Astrocyte (in vitro differentiated cells and primary cell): ENCODE measurements at regions not wholly inside any gene's neighbourhood (a gene's known extent, or its start where the extent isn't known, plus 50 kb on each side); places are given as distances from the start of the nearest gene placed in this dataset.

Experiments used
- DNase-seq: peaks from one replicate; pipeline ENCODE4 v3.0.0-alpha.2; 2010; ENCODE audit warnings: low read depth
- FAIRE-seq: peaks from 2 replicates; lab custom pipeline; 2011; peaks lifted over from hg19 to GRCh38; lab: Jason Lieb, UNC
- H2AFZ ChIP-seq: 2 replicates; pipeline ENCODE4 v1.6.0; 2012; ENCODE audit warnings: low read depth, low read length, inconsistent platforms
- H3K27ac ChIP-seq: 2 replicates; pipeline ENCODE4 v1.5.1; 2011; ENCODE audit warnings: low read depth, low read length, inconsistent platforms
- H3K27me3 ChIP-seq: 2 replicates; pipeline ENCODE4 v1.6.0; 2011; ENCODE audit warnings: low read length, inconsistent platforms; ENCODE audit not compliant: insufficient read depth
- H3K36me3 ChIP-seq: 2 replicates; pipeline ENCODE4 v1.5.1; 2011; ENCODE audit warnings: low read length, inconsistent platforms; ENCODE audit not compliant: insufficient read depth
- H3K4me1 ChIP-seq: 2 replicates; pipeline ENCODE4 v1.5.1; 2011; ENCODE audit warnings: low read length, inconsistent platforms; ENCODE audit not compliant: insufficient read depth
- H3K4me2 ChIP-seq: 2 replicates; pipeline ENCODE4 v1.6.0; 2012; ENCODE audit warnings: low read length, inconsistent platforms
- H3K4me3 ChIP-seq: 2 replicates; pipeline ENCODE4 v1.5.1; 2011; ENCODE audit warnings: low read depth, mild to moderate bottlenecking, low read length, inconsistent platforms; ENCODE audit not compliant: insufficient read depth
- H3K79me2 ChIP-seq: 2 replicates; pipeline ENCODE4 v1.6.0; 2012; ENCODE audit warnings: mild to moderate bottlenecking, low read length, inconsistent platforms; ENCODE audit not compliant: insufficient read depth
- H3K9ac ChIP-seq: 2 replicates; pipeline ENCODE4 v1.6.0; 2012; ENCODE audit warnings: mild to moderate bottlenecking, low read length, inconsistent platforms
- H3K9me3 ChIP-seq: 2 replicates; pipeline ENCODE4 v1.5.1; 2012; ENCODE audit warnings: low read depth, mild to moderate bottlenecking, low read length, inconsistent platforms; ENCODE audit not compliant: insufficient read depth
- H4K20me1 ChIP-seq: 2 replicates; pipeline ENCODE4 v1.6.0; 2012; ENCODE audit warnings: low read length, inconsistent platforms; ENCODE audit not compliant: insufficient read depth
- H3K27ac Mint-ChIP-seq: one replicate; pipeline ENCODE4 v1.8.0; 2021; ENCODE audit warnings: mild to moderate bottlenecking, mixed read lengths; ENCODE audit not compliant: unreplicated experiment
- H3K27me3 Mint-ChIP-seq: one replicate; pipeline ENCODE4 v1.8.0; 2021; ENCODE audit warnings: low read depth, mixed read lengths; ENCODE audit not compliant: unreplicated experiment
- H3K36me3 Mint-ChIP-seq: one replicate; pipeline ENCODE4 v1.8.0; 2021; ENCODE audit warnings: low read depth, mixed read lengths; ENCODE audit not compliant: unreplicated experiment
- H3K4me1 Mint-ChIP-seq: one replicate; pipeline ENCODE4 v1.8.0; 2021; ENCODE audit warnings: low read depth, mixed read lengths; ENCODE audit not compliant: unreplicated experiment
- H3K4me3 Mint-ChIP-seq: one replicate; pipeline ENCODE4 v1.8.0; 2021; ENCODE audit warnings: mild to moderate bottlenecking, moderate library complexity, mixed read lengths; ENCODE audit not compliant: unreplicated experiment
- H3K9me3 Mint-ChIP-seq: one replicate; pipeline ENCODE4 v1.8.0; 2021; ENCODE audit warnings: mild to moderate bottlenecking, mixed read lengths; ENCODE audit not compliant: unreplicated experiment
- EZH2 ChIP-seq: IDR thresholded peaks from 2 replicates; pipeline ENCODE4 v1.6.1; 2012; ENCODE audit warnings: mild to moderate bottlenecking, low read length, inconsistent platforms; ENCODE audit not compliant: insufficient read depth
- TF ChIP-seq, protein P1 (sequence below): IDR thresholded peaks from 2 replicates; pipeline ENCODE4 v1.5.1; 2011; ENCODE audit warnings: low read depth, mild to moderate bottlenecking, inconsistent platforms, low read length, moderate library complexity; ENCODE audit not compliant: insufficient read depth

DNA sequence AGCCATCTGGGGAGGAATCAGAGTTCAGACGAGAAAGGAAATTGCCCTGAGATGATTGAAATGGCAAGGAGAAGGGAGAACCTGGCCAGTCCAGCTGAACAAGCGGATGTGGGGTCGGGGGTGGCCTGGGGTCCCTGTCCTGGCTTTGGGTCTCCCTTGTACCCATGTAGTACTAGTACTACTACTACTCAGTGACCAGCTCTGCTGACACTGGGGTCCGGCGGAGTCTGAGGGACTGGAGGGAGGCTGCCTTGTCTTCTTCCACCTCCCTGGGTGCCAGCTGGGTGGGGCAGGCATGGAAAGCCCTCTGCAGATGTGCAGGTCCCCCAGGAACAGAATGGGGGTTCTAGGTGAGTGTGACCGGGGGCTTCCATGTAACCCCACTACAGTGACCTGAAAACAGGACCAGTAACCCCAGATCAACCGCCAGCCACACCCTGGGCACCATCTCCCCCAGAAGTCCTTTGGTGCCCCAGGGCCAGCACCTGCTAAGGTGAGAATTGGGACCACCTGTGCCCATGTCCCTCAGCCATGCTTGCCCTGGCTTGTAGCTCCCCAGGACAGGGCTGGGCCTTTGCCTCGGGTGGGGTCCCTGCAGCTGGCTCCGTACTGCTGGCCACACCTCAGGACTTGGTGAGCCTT, 89.1 kb upstream of the COL5A1 start:
- Histone ChIP-seq H3K79me2 (no peaks in the 10 kb centered on the region), H3K27me3 (no peaks in the 10 kb centered on the region), H3K9me3 (no peaks in the 10 kb centered on the region), H2AFZ (no peak overlapping the region), H3K27ac (peak overlapping the region; percentile 78), H3K4me1 (peaks cover 41% of the 10 kb centered on the region), H3K4me2 (peak overlapping the region; percentile 58), H3K36me3 (no peaks in the 10 kb centered on the region), H4K20me1 (no peaks in the 10 kb centered on the region), H3K4me3 (no peak overlapping the region), H3K9ac (peak overlapping the region; percentile 61)
- H3K9me3 Mint-ChIP-seq = peaks cover 3% of the 10 kb centered on the region
- DNase-seq = no peak
- TF ChIP-seq EZH2 = no peak
- TF ChIP-seq, protein P1, sequence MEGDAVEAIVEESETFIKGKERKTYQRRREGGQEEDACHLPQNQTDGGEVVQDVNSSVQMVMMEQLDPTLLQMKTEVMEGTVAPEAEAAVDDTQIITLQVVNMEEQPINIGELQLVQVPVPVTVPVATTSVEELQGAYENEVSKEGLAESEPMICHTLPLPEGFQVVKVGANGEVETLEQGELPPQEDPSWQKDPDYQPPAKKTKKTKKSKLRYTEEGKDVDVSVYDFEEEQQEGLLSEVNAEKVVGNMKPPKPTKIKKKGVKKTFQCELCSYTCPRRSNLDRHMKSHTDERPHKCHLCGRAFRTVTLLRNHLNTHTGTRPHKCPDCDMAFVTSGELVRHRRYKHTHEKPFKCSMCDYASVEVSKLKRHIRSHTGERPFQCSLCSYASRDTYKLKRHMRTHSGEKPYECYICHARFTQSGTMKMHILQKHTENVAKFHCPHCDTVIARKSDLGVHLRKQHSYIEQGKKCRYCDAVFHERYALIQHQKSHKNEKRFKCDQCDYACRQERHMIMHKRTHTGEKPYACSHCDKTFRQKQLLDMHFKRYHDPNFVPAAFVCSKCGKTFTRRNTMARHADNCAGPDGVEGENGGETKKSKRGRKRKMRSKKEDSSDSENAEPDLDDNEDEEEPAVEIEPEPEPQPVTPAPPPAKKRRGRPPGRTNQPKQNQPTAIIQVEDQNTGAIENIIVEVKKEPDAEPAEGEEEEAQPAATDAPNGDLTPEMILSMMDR = no peak
- H3K36me3 Mint-ChIP-seq = peaks cover 12% of the 10 kb centered on the region
- H3K27me3 Mint-ChIP-seq = peaks cover 2% of the 10 kb centered on the region
- FAIRE-seq = no peak
- H3K4me3 Mint-ChIP-seq = peak overlapping the region; percentile 64
- H3K27ac Mint-ChIP-seq = peak overlapping the region; percentile 100
- H3K4me1 Mint-ChIP-seq = peaks cover 46% of the 10 kb centered on the region

- Histone ChIP-seq H3K27ac (no peak overlapping the region), H3K79me2 (no peaks in the 10 kb centered on the region), H3K36me3 (no peaks in the 10 kb centered on the region), H3K9me3 (no peaks in the 10 kb centered on the region), H3K4me1 (peaks cover 41% of the 10 kb centered on the region), H4K20me1 (no peaks in the 10 kb centered on the region), H3K4me3 (no peak overlapping the region), H3K27me3 (no peaks in the 10 kb centered on the region), H2AFZ (no peak overlapping the region), H3K9ac (peak overlapping the region; percentile 61), H3K4me2 (peak overlapping the region; percentile 58)
- peaks cover 2% of the 10 kb centered on the region for H3K27me3 Mint-ChIP-seq
- DNase-seq (no peak), FAIRE-seq (no peak)
- peak overlapping the region; percentile 100 for H3K27ac Mint-ChIP-seq
- TF ChIP-seq, protein P1 = no peak
- TF ChIP-seq EZH2 = no peak
- H3K36me3 Mint-ChIP-seq = peaks cover 9% of the 10 kb centered on the region
- H3K4me1 Mint-ChIP-seq = peaks cover 43% of the 10 kb centered on the region
- no peak overlapping the region for H3K4me3 Mint-ChIP-seq
- H3K9me3 Mint-ChIP-seq = peaks cover 3% of the 10 kb centered on the region
These were observed 88.3 kb upstream of the COL5A1 start for GRCh38 chr9:134553061-134553891.
